ENCODE measurements at regions not wholly inside any gene's neighbourhood (a gene's known extent, or its start where the extent isn't known, plus 50 kb on each side); places are given as distances from the start of the nearest gene placed in this dataset.

GRCh38 chr12:107322063-107322462, 228.7 kb upstream of the CRY1 start:
- DNase-seq = peak; percentile 61

GRCh38 chr12:107325075-107325608, 231.8 kb upstream of the CRY1 start:
- DNase-seq = no peak

GRCh38 chr12:107326237-107326636, 232.9 kb upstream of the CRY1 start:
- DNase-seq = no peak

GRCh38 chr12:107327651-107328182, 234.4 kb upstream of the CRY1 start:
- DNase-seq = no peak

- no peak for DNase-seq
These were observed 235.2 kb upstream of the CRY1 start for GRCh38 chr12:107328442-107329133.

GRCh38 chr12:107329569-107330324, 236.4 kb upstream of the CRY1 start:
- DNase-seq = no peak

GRCh38 chr12:107330831-107331431, 237.6 kb upstream of the CRY1 start:
- DNase-seq = peak; percentile 8

- DNase-seq = no peak
These were observed 238.1 kb upstream of the CRY1 start for GRCh38 chr12:107331471-107331870.

- DNase-seq = no peak
These were observed 238.6 kb upstream of the CRY1 start for GRCh38 chr12:107331912-107332311.

- no peak for DNase-seq
These were observed 239.4 kb upstream of the CRY1 start for GRCh38 chr12:107332743-107333142.

- DNase-seq = no peak
These were observed 242.6 kb upstream of the CRY1 start for GRCh38 chr12:107335802-107336570.

- DNase-seq = no peak
These were observed 243.3 kb upstream of the CRY1 start for GRCh38 chr12:107336695-107337094.

- DNase-seq = no peak
These were observed 244.2 kb upstream of the CRY1 start for GRCh38 chr12:107337346-107338095.

- no peak for DNase-seq
These were observed 246.1 kb upstream of the CRY1 start for GRCh38 chr12:107339487-107339886.

GRCh38 chr12:107339932-107340331, 246.6 kb upstream of the CRY1 start:
- DNase-seq = no peak

GRCh38 chr12:107340898-107341297, 247.5 kb upstream of the CRY1 start:
- no peak for DNase-seq

GRCh38 chr12:107344035-107344808, 250.9 kb upstream of the CRY1 start:
- DNase-seq = no peak

- DNase-seq = no peak
These were observed 253.9 kb upstream of the CRY1 start for GRCh38 chr12:107347261-107347660.

- no peak for DNase-seq
These were observed 255.8 kb upstream of the CRY1 start for GRCh38 chr12:107349008-107349747.

GRCh38 chr12:107349839-107350238, 256.5 kb upstream of the CRY1 start:
- no peak for DNase-seq
